CD4-positive, alpha-beta memory T cell (primary cell): ENCODE measurements at regions not wholly inside any gene's neighbourhood (a gene's known extent, or its start where the extent isn't known, plus 50 kb on each side); places are given as distances from the start of the nearest gene placed in this dataset.
"Not testable (repeated sequence)": the region's sequence is repeated elsewhere in the genome, so short reads cannot be mapped to it uniquely, and the experiment has no call there.

Source experiments
- CTCF ChIA-PET: fragments of 350-600 bp; sonication (Branson Sonifier 250); formaldehyde crosslinking; loops from one replicate; lab custom pipeline; 2021; ENCODE audit warnings: inconsistent platforms; ENCODE audit not compliant: partially characterized antibody; lab: Charles Lee
- POLR2A ChIA-PET: fragments of 350-600 bp; sonication (Branson Sonifier 250); formaldehyde crosslinking; loops from one replicate; lab custom pipeline; 2021; ENCODE audit not compliant: partially characterized antibody; lab: Charles Lee
- DNase-seq, 5 donors: peaks; one replicate each; pipeline versions ENCODE4 v3.0.0 to v3.0.0-alpha.2; 2020 to 2022; ENCODE audit warnings: mixed read lengths in 1 of 5
- H3K27ac ChIP-seq: one replicate; pipeline ENCODE4 v1.7.0; 2013; ENCODE audit warnings: low read depth, low read length
- H3K27me3 ChIP-seq: 2 replicates; pipeline ENCODE4 v1.7.0; 2013; ENCODE audit warnings: mild to moderate bottlenecking, low read length, moderate library complexity; ENCODE audit not compliant: insufficient read depth
- H3K36me3 ChIP-seq: 2 replicates; pipeline ENCODE4 v1.7.0; 2013; ENCODE audit warnings: mild to moderate bottlenecking, low read length, moderate library complexity; ENCODE audit not compliant: insufficient read depth
- H3K4me1 ChIP-seq: 2 replicates; pipeline ENCODE4 v1.7.0; 2013; ENCODE audit warnings: mild to moderate bottlenecking, low read length, moderate library complexity; ENCODE audit not compliant: insufficient read depth
- H3K4me3 ChIP-seq, 2 donors: one replicate each; pipeline ENCODE4 v1.7.0; 2013; ENCODE audit warnings: low read length in 2 of 2, mild to moderate bottlenecking in 1 of 2
- H3K9me3 ChIP-seq, 2 donors: one replicate each; pipeline ENCODE4 v1.7.0; 2013; ENCODE audit warnings: low read length in 2 of 2, control low read depth in 1 of 2; ENCODE audit not compliant: control insufficient read depth in 1 of 2
- H3K27ac Mint-ChIP-seq, 7 donors: one replicate each; pipeline ENCODE4 v1.8.0; 2020 to 2021; ENCODE audit warnings: mixed read lengths in 7 of 7, mild to moderate bottlenecking in 6 of 7, inconsistent platforms in 3 of 7, moderate library complexity in 3 of 7
- H3K27me3 Mint-ChIP-seq, 2 donors: one replicate each; pipeline ENCODE4 v1.8.0; 2020 to 2021; ENCODE audit warnings: mixed read lengths in 2 of 2
- H3K36me3 Mint-ChIP-seq, 2 donors: one replicate each; pipeline ENCODE4 v1.8.0; 2020 to 2021; ENCODE audit warnings: mixed read lengths in 2 of 2, inconsistent platforms in 1 of 2, mild to moderate bottlenecking in 1 of 2
- H3K4me1 Mint-ChIP-seq, 4 donors: one replicate each; pipeline ENCODE4 v1.8.0; 2020 to 2021; ENCODE audit warnings: mixed read lengths in 4 of 4, mild to moderate bottlenecking in 1 of 4
- H3K4me3 Mint-ChIP-seq, 8 donors: one replicate each; pipeline ENCODE4 v1.8.0; 2020 to 2021; ENCODE audit warnings: mixed read lengths in 8 of 8, mild to moderate bottlenecking in 7 of 8, moderate library complexity in 6 of 8, inconsistent platforms in 3 of 8
- H3K9me3 Mint-ChIP-seq, 8 donors: one replicate each; pipeline ENCODE4 v1.8.0; 2020 to 2021; ENCODE audit warnings: mixed read lengths in 8 of 8, mild to moderate bottlenecking in 5 of 8, inconsistent platforms in 3 of 8, moderate library complexity in 1 of 8
- intact Hi-C: fragments of 100-400 bp; cut with micrococcal nuclease; formaldehyde crosslinking; loops from one replicate; pipeline ENCODE4 v1.15.1; 2023

DNA sequence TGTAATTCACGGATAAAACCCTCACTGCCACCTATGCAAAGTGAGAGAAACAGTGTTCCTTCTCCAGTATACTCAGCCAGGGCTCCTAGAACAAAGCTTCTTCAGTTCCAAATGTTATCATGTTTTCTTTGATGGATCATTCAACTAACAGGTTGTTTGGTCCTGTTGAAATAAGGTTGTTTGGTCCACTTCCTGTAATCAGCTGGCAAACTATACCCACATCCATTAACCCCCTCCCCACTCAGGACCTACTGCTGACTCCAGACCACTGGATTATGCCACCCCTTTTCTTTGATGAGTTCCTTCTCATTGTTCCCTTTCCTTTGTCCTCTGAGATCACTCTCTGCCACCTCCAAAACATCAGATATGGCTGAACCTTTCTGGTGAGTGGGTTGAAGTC lies 267.7 kb upstream of the USP25 start:
- POLR2A ChIA-PET = no interaction called here
- Mint-ChIP-seq H3K9me3 (peaks cover 0 to 2% (median 0%) of the 10 kb centered on the region in 8 donors), H3K27me3 (peaks cover 2 to 4% of the 10 kb centered on the region in 2 donors), H3K4me1 (no peaks in the 10 kb centered on the region), H3K27ac (no peak overlapping the region), H3K36me3 (no peaks in the 10 kb centered on the region), H3K4me3 (no peak overlapping the region)
- no peaks in the 10 kb centered on the region for H3K9me3 ChIP-seq
- H3K4me1 ChIP-seq = no peaks in the 10 kb centered on the region
- H3K36me3 ChIP-seq = no peaks in the 10 kb centered on the region
- no peak overlapping the region for H3K27ac ChIP-seq
- H3K4me3 ChIP-seq = no peak overlapping the region
- CTCF ChIA-PET = no interaction called here
- H3K27me3 ChIP-seq = no peaks in the 10 kb centered on the region
- no peak for DNase-seq
- intact Hi-C loops = no loop called here

DNA sequence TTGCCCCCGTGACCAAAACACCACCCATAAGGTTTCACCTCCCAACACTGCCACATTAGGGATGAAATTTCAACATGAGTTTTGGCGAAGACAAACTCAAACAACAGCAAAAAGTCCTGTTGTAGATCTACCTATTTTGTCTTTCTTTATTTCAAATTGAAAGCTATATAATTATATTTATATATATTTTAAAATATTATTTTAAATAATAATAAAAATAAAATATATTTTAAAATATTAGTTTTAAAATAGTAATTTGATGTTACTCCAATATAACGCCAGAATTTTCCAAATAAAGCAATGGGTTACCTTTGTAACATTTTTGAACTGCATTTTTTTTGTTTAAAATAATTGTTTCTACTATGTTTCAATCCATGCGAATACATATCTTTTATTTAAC lies 263.5 kb upstream of the USP25 start:
- intact Hi-C loops = no loop called here
- Mint-ChIP-seq H3K27ac (no peak overlapping the region), H3K9me3 (peaks cover 0 to 2% (median 0%) of the 10 kb centered on the region in 8 donors), H3K4me3 (no peak overlapping the region), H3K27me3 (peaks cover 0 to 4% of the 10 kb centered on the region in 2 donors), H3K4me1 (no peaks in the 10 kb centered on the region), H3K36me3 (no peaks in the 10 kb centered on the region)
- CTCF ChIA-PET = no interaction called here
- H3K27me3 ChIP-seq = no peaks in the 10 kb centered on the region
- no peaks in the 10 kb centered on the region for H3K4me1 ChIP-seq
- no peak overlapping the region for H3K27ac ChIP-seq
- no peak for DNase-seq
- no peak overlapping the region for H3K4me3 ChIP-seq
- no peaks in the 10 kb centered on the region for H3K9me3 ChIP-seq
- no peaks in the 10 kb centered on the region for H3K36me3 ChIP-seq
- POLR2A ChIA-PET = no interaction called here

DNA sequence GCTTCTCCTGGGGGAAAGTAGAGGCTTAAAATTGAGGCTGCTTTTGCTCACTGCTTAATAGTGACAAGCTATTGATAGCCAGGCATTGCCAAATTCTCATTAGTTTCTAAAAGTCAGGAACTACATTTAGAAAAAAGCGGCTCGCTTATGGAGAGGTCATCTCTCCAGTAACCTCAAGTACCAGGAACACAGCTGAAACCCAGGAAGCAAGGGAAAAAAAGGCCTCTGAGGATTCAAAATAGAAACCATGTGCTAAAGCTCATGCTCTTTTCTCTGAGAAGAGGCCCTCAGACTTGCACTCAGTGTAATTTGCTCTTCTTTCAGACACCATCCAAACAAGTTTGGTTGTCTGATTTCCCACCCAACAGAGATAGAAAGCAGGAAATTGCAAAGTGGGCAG lies 261.4 kb upstream of the USP25 start:
- H3K9me3 ChIP-seq = no peaks in the 10 kb centered on the region
- no peak for DNase-seq
- no peak overlapping the region for H3K4me3 ChIP-seq
- Mint-ChIP-seq H3K4me3 (no peak overlapping the region), H3K9me3 (peaks cover 0 to 1% (median 0%) of the 10 kb centered on the region in 8 donors), H3K36me3 (no peaks in the 10 kb centered on the region), H3K4me1 (no peaks in the 10 kb centered on the region), H3K27ac (no peak overlapping the region), H3K27me3 (peaks cover 0 to 6% of the 10 kb centered on the region in 2 donors)
- no peaks in the 10 kb centered on the region for H3K27me3 ChIP-seq
- intact Hi-C loops = no loop called here
- no peaks in the 10 kb centered on the region for H3K4me1 ChIP-seq
- ChIA-PET CTCF (no interaction called here), POLR2A (no interaction called here)
- no peaks in the 10 kb centered on the region for H3K36me3 ChIP-seq
- no peak overlapping the region for H3K27ac ChIP-seq

DNA sequence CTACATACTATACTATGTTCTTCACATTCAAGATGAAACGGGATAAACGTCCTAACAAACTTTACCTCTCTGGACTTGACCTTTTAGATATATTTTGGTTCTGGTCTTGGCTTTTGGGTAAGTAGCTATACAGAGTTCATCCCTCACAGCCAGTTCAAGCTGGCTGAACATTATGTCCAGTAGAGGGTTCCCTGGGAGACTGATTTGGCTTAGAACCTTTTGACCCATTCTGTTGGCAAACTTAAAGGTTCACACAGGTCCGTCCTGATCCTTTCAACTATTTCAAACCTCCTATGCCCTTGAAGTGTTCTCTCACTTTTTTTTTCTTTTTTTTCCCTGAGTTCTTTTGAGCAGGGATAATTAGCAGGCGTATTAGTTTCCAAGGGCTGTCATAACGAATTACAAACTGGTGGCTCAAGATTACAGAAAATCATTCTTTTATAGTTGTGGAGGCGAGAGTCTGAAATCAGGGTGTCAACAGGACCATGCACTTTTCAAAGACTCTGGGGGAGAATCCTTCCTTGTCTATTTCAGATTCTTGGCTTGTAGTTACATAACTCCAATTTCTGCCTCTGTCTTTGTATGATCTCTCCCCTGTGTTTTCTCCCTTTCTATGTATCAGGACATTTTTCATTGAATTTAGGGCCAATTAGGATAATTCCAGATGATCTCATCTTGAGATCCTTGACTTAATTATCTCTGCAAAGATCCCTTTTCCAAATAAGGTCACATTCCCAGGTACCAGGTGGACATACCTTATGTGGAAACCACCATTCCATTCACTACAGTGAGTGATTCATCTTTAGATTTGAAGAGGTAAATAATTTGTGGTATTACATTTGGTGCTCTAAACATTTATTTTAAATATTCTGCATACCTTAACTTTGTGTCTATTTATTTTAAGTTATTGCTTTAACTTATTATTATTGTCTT lies 257.4 kb upstream of the USP25 start:
- Mint-ChIP-seq H3K4me3 (no peak overlapping the region), H3K27me3 (peaks cover 3 to 9% of the 10 kb centered on the region in 2 donors), H3K9me3 (peaks cover 0 to 5% (median 3%) of the 10 kb centered on the region in 8 donors), H3K36me3 (no peaks in the 10 kb centered on the region), H3K4me1 (no peaks in the 10 kb centered on the region), H3K27ac (no peak overlapping the region)
- Histone ChIP-seq H3K9me3 (no peaks in the 10 kb centered on the region), H3K36me3 (no peaks in the 10 kb centered on the region), H3K27ac (no peak overlapping the region), H3K4me1 (no peaks in the 10 kb centered on the region), H3K4me3 (no peak overlapping the region), H3K27me3 (no peaks in the 10 kb centered on the region)
- POLR2A ChIA-PET = no interaction called here
- CTCF ChIA-PET = interaction anchor here (1.1 kb wide), 1 partner anchor 10 kb away, joined by 6 read pairs; no protein-coding TSS in a partner anchor
- DNase-seq = no peak
- intact Hi-C loops = no loop called here

GRCh38 chr21:15477773-15478172 lies 252.0 kb upstream of the USP25 start:
- H3K27me3 ChIP-seq, H3K9me3 ChIP-seq, H3K36me3 Mint-ChIP-seq, H3K4me3 ChIP-seq, CTCF ChIA-PET, DNase-seq, H3K27ac ChIP-seq, H3K4me1 ChIP-seq, intact Hi-C loops, H3K27me3 Mint-ChIP-seq, POLR2A ChIA-PET, H3K4me3 Mint-ChIP-seq, H3K36me3 ChIP-seq: not testable (repeated sequence)
- peaks cover 8 to 15% (median 11%) of the 10 kb centered on the region in 4 donors for H3K4me1 Mint-ChIP-seq
- peak overlapping the region in 1 of 7 donors; percentile 55 for H3K27ac Mint-ChIP-seq
- peaks cover 0 to 12% (median 7%) of the 10 kb centered on the region in 8 donors for H3K9me3 Mint-ChIP-seq

- no peak overlapping the region for H3K27ac ChIP-seq
- H3K27me3 ChIP-seq = no peaks in the 10 kb centered on the region
- no peak overlapping the region for H3K4me3 ChIP-seq
- peaks cover 0 to 3% of the 10 kb centered on the region in 2 donors for H3K27me3 Mint-ChIP-seq
- intact Hi-C loops = loop anchor here (5.0 kb wide), 1 partner anchor 1228 kb away; no protein-coding TSS in a partner anchor
- H3K9me3 ChIP-seq = no peaks in the 10 kb centered on the region
- H3K36me3 Mint-ChIP-seq = no peaks in the 10 kb centered on the region
- ChIA-PET CTCF (interaction anchor here (1.3 to 2.8 kb wide), 4 partner anchors 11 to 73 kb away, joined by 3 to 14 read pairs (median 6); no protein-coding TSS in a partner anchor), POLR2A (interaction anchor here (1.3 kb wide), 1 partner anchor 415 kb away, joined by 3 read pairs; no protein-coding TSS in a partner anchor)
- peaks cover 5% of the 10 kb centered on the region for H3K4me1 ChIP-seq
- peak overlapping the region in 1 of 8 donors; percentile 19 for H3K4me3 Mint-ChIP-seq
- no peaks in the 10 kb centered on the region for H3K36me3 ChIP-seq
- peaks cover 10 to 21% (median 15%) of the 10 kb centered on the region in 4 donors for H3K4me1 Mint-ChIP-seq
- peak overlapping the region in 2 of 7 donors; percentile 25 to 56 for H3K27ac Mint-ChIP-seq
- H3K9me3 Mint-ChIP-seq = peaks cover 0 to 12% (median 7%) of the 10 kb centered on the region in 8 donors
- no peak for DNase-seq
Observed at GRCh38 chr21:15480160-15480559, 249.6 kb upstream of the USP25 start.

- peak overlapping the region in 1 of 7 donors; percentile 61 for H3K27ac Mint-ChIP-seq
- no peak overlapping the region for H3K27ac ChIP-seq
- H3K4me3 ChIP-seq = no peak overlapping the region
- intact Hi-C loops = loop anchor here (1.0 to 5.0 kb wide), 8 partner anchors 31 to 1231 kb away; no protein-coding TSS in a partner anchor
- H3K9me3 Mint-ChIP-seq = peaks cover 0 to 3% (median 0%) of the 10 kb centered on the region in 8 donors
- H3K4me1 ChIP-seq = peaks cover 5% of the 10 kb centered on the region
- H3K9me3 ChIP-seq = no peaks in the 10 kb centered on the region
- no peaks in the 10 kb centered on the region for H3K27me3 ChIP-seq
- POLR2A ChIA-PET = no interaction called here
- H3K36me3 ChIP-seq = no peaks in the 10 kb centered on the region
- no peaks in the 10 kb centered on the region for H3K36me3 Mint-ChIP-seq
- no peaks in the 10 kb centered on the region for H3K27me3 Mint-ChIP-seq
- H3K4me1 Mint-ChIP-seq = peaks cover 10 to 21% (median 15%) of the 10 kb centered on the region in 4 donors
- DNase-seq = peak; percentile 62 to 68 (median 65)
- peak overlapping the region in 3 of 8 donors; percentile 4 to 32 (median 24) for H3K4me3 Mint-ChIP-seq
- CTCF ChIA-PET = interaction anchor here (0.7 to 3.3 kb wide), 37 partner anchors 9 to 1223 kb away, joined by 3 to 22 read pairs (median 5); no protein-coding TSS in a partner anchor
Observed at GRCh38 chr21:15483138-15483780, 246.5 kb upstream of the USP25 start.
